DND-41 (cell line): ENCODE measurements at regions not wholly inside any gene's neighbourhood (a gene's known extent, or its start where the extent isn't known, plus 50 kb on each side); places are given as distances from the start of the nearest gene placed in this dataset.

Source experiments
- ATAC-seq: fragments of 200-7000 bp; cut with Tn5 transposase; 3 replicates; pipeline ENCODE4 v1.9.1; 2021; ENCODE audit warnings: low read depth; ENCODE audit not compliant: insufficient read depth
- DNase-seq: peaks from one replicate; pipeline ENCODE4 v3.0.0-alpha.2; 2020
- H2AFZ ChIP-seq: 2 replicates; pipeline ENCODE4 v1.6.0; 2012; ENCODE audit warnings: low read depth, low read length
- H3K27ac ChIP-seq: 2 replicates; pipeline ENCODE4 v1.5.1; 2012; ENCODE audit warnings: low read length, inconsistent platforms
- H3K27me3 ChIP-seq: fragments of 200-600 bp; sonication (generic); 2 replicates; pipeline ENCODE4 v1.6.0; 2012; ENCODE audit warnings: low read length, mild to moderate bottlenecking, inconsistent platforms; ENCODE audit not compliant: insufficient read depth, poor library complexity
- H3K36me3 ChIP-seq: 2 replicates; pipeline ENCODE4 v1.5.1; 2012; ENCODE audit warnings: low read length, inconsistent platforms; ENCODE audit not compliant: insufficient read depth
- H3K4me1 ChIP-seq: 2 replicates; pipeline ENCODE4 v1.5.1; 2012; ENCODE audit warnings: mild to moderate bottlenecking, low read length; ENCODE audit not compliant: insufficient read depth
- H3K4me2 ChIP-seq: 2 replicates; pipeline ENCODE4 v1.6.0; 2012; ENCODE audit warnings: mild to moderate bottlenecking, moderate library complexity, low read length, inconsistent platforms; ENCODE audit not compliant: insufficient read depth
- H3K4me3 ChIP-seq, 2 experiments: fragments of 200-600 bp in 1 of 2; shearing (Covaris generic) in 1 of 2; 2 replicates each; pipeline ENCODE4 v1.5.1; 2012 to 2016; ENCODE audit warnings: inconsistent platforms in 2 of 2, low read length in 2 of 2, mild to moderate bottlenecking in 2 of 2, low read depth in 1 of 2, moderate library complexity in 1 of 2
- H3K79me2 ChIP-seq: 2 replicates; pipeline ENCODE4 v1.6.0; 2012; ENCODE audit warnings: low read length, inconsistent platforms; ENCODE audit not compliant: insufficient read depth
- H3K9ac ChIP-seq: 2 replicates; pipeline ENCODE4 v1.6.0; 2012; ENCODE audit warnings: low read depth, mild to moderate bottlenecking, inconsistent platforms, low read length, moderate library complexity
- H3K9me3 ChIP-seq: 2 replicates; pipeline ENCODE4 v1.5.1; 2012; ENCODE audit warnings: low read length, moderate library complexity, mild to moderate bottlenecking, inconsistent platforms; ENCODE audit not compliant: insufficient read depth, severe bottlenecking
- H4K20me1 ChIP-seq: 2 replicates; pipeline ENCODE4 v1.6.0; 2012; ENCODE audit warnings: low read length; ENCODE audit not compliant: insufficient read depth
- CTCF ChIP-seq: IDR thresholded peaks from 2 replicates; pipeline ENCODE4 v1.5.1; 2012; ENCODE audit warnings: borderline replicate concordance, low read length, moderate library complexity, mild to moderate bottlenecking; ENCODE audit not compliant: poor library complexity, severe bottlenecking; ENCODE audit errors: extremely low read depth
- EZH2 ChIP-seq: IDR thresholded peaks from 3 replicates; pipeline ENCODE4 v1.6.1; 2012; ENCODE audit warnings: borderline replicate concordance, low read depth, mild to moderate bottlenecking, moderate library complexity, low read length, inconsistent platforms; ENCODE audit not compliant: severe bottlenecking

GRCh38 chr7:156347132-156347531, 293.4 kb upstream of the RNF32 start:
- H3K9me3 ChIP-seq, result no peaks in the 10 kb centered on the region
- no peak overlapping the region for H2AFZ ChIP-seq
- DNase-seq, result no peak
- no peak for TF ChIP-seq EZH2
- no peaks in the 10 kb centered on the region for H3K27me3 ChIP-seq
- H3K4me3 ChIP-seq, result no peak overlapping the region
- H3K4me2 ChIP-seq, result no peak overlapping the region
- no peak for ATAC-seq
- no peaks in the 10 kb centered on the region for H3K36me3 ChIP-seq
- no peaks in the 10 kb centered on the region for H3K4me1 ChIP-seq
- no peaks in the 10 kb centered on the region for H4K20me1 ChIP-seq
- no peak overlapping the region for H3K27ac ChIP-seq
- no peaks in the 10 kb centered on the region for H3K79me2 ChIP-seq
- H3K9ac ChIP-seq, result no peak overlapping the region

- H3K4me2 ChIP-seq, result no peak overlapping the region
- DNase-seq, result no peak
Measured at GRCh38 chr7:156344595-156344994, 296.0 kb upstream of the RNF32 start.

GRCh38 chr7:156334636-156335035, 305.9 kb upstream of the RNF32 start:
- Histone ChIP-seq H3K27ac (no peak overlapping the region), H3K9me3 (peaks cover 6% of the 10 kb centered on the region), H3K9ac (no peak overlapping the region), H3K36me3 (no peaks in the 10 kb centered on the region), H3K4me2 (no peak overlapping the region), H3K4me1 (no peaks in the 10 kb centered on the region), H3K27me3 (peaks cover 5% of the 10 kb centered on the region), H3K79me2 (no peaks in the 10 kb centered on the region), H3K4me3 (no peak overlapping the region), H2AFZ (no peak overlapping the region), H4K20me1 (no peaks in the 10 kb centered on the region; the same call in 1 of the 2 replicates)
- ATAC-seq (no peak), DNase-seq (no peak)
- TF ChIP-seq EZH2 (no peak), CTCF (no peak)

More at GRCh38 chr7:156344595-156344994, 296.0 kb upstream of the RNF32 start:
- Histone ChIP-seq H3K79me2 (no peaks in the 10 kb centered on the region), H3K27ac (no peak overlapping the region), H2AFZ (no peak overlapping the region), H3K4me1 (no peaks in the 10 kb centered on the region), H3K4me3 (no peak overlapping the region), H4K20me1 (no peaks in the 10 kb centered on the region), H3K36me3 (no peaks in the 10 kb centered on the region), H3K9me3 (no peaks in the 10 kb centered on the region), H3K27me3 (peaks cover under 1% of the 10 kb centered on the region), H3K9ac (no peak overlapping the region)
- no peak for TF ChIP-seq EZH2
- no peak for TF ChIP-seq CTCF
- ATAC-seq, result no peak

GRCh38 chr7:156327916-156328315, 312.7 kb upstream of the RNF32 start:
- Histone ChIP-seq H3K9ac (no peak overlapping the region), H3K27me3 (no peaks in the 10 kb centered on the region), H4K20me1 (no peaks in the 10 kb centered on the region)

More at GRCh38 chr7:156327916-156328315, 312.7 kb upstream of the RNF32 start:
- Histone ChIP-seq H3K4me3 (no peak overlapping the region), H2AFZ (no peak overlapping the region), H3K27ac (no peak overlapping the region), H3K9me3 (peaks cover 6% of the 10 kb centered on the region), H3K36me3 (no peaks in the 10 kb centered on the region), H3K4me1 (no peaks in the 10 kb centered on the region), H3K79me2 (no peaks in the 10 kb centered on the region), H3K4me2 (no peak overlapping the region)
- DNase-seq, result no peak
- no peak for ATAC-seq
- TF ChIP-seq CTCF (no peak), EZH2 (no peak)
